AG10803 (cell line): ENCODE measurements at regions not wholly inside any gene's neighbourhood (a gene's known extent, or its start where the extent isn't known, plus 50 kb on each side); places are given as distances from the start of the nearest gene placed in this dataset.

Experiments
- DNase-seq: peaks from one replicate; pipeline ENCODE4 v3.0.0; 2010; ENCODE audit warnings: low read depth
- H3K4me3 ChIP-seq: 2 replicates; pipeline ENCODE4 v1.5.1; 2011; ENCODE audit warnings: mild to moderate bottlenecking, low read length, control low read depth
- TF ChIP-seq, protein P1 (sequence below): conservative IDR thresholded peaks from 2 replicates; pipeline ENCODE4 v1.5.1; 2011; ENCODE audit warnings: mild to moderate bottlenecking, low read length, control low read depth, inconsistent platforms

GRCh38 chr18:55123361-55123760, 164.1 kb upstream of the CCDC68 start:
- DNase-seq, result no peak
- H3K4me3 ChIP-seq, result no peak overlapping the region
- TF ChIP-seq, protein P1, sequence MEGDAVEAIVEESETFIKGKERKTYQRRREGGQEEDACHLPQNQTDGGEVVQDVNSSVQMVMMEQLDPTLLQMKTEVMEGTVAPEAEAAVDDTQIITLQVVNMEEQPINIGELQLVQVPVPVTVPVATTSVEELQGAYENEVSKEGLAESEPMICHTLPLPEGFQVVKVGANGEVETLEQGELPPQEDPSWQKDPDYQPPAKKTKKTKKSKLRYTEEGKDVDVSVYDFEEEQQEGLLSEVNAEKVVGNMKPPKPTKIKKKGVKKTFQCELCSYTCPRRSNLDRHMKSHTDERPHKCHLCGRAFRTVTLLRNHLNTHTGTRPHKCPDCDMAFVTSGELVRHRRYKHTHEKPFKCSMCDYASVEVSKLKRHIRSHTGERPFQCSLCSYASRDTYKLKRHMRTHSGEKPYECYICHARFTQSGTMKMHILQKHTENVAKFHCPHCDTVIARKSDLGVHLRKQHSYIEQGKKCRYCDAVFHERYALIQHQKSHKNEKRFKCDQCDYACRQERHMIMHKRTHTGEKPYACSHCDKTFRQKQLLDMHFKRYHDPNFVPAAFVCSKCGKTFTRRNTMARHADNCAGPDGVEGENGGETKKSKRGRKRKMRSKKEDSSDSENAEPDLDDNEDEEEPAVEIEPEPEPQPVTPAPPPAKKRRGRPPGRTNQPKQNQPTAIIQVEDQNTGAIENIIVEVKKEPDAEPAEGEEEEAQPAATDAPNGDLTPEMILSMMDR, result no peak

- TF ChIP-seq, protein P1, result no peak
- no peak overlapping the region for H3K4me3 ChIP-seq
- DNase-seq, result no peak
These were observed 162.3 kb upstream of the CCDC68 start for GRCh38 chr18:55121397-55122170.

GRCh38 chr18:55120896-55121295, 161.6 kb upstream of the CCDC68 start:
- peak; percentile 25 for DNase-seq
- TF ChIP-seq, protein P1, result no peak
- H3K4me3 ChIP-seq, result no peak overlapping the region

DNA sequence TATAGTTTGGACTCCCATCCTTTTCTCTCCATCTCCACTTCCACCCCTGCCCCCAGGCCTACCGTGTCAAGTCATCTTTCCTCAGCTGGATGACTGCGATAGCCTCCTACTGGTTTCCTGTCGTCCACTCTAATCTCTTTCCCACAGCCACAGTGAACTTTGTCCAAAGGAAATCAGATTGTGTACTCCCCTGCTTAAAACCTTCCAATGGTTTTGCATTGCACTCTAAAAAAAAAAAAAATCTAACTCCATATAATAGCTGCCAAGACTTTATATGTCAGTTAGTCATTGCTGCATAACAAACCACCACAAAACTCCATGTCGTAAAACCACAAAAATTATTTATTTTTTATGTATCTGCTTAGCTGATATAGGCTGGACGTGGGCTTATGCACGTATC, 160.2 kb upstream of the CCDC68 start:
- TF ChIP-seq, protein P1, result no peak
- DNase-seq, result no peak
- no peak overlapping the region for H3K4me3 ChIP-seq

DNA sequence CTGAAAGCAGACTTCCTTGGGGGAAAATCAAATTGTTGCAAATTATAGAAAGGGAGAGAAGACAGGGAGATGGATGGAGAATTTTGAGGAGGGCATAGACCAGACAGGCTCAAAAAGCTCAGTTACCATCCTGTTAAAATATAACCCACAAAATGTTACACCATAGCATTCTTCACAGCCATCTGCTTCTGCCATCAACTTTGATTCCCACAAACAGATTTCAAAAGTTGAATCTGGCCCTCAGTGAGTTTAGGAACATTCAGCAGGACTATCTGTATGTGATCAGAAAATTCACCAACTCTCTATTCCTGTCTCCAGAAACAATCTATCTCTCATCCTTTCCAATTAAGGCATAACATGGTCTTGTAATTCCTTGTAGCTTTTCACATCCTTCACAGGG, 159.8 kb upstream of the CCDC68 start:
- TF ChIP-seq, protein P1, result no peak

GRCh38 chr18:55116863-55117262, 157.6 kb upstream of the CCDC68 start:
- H3K4me3 ChIP-seq, result no peak overlapping the region
- TF ChIP-seq, protein P1, result no peak
- peak; percentile 80 for DNase-seq

More for the DNA sequence above, 159.8 kb upstream of the CCDC68 start:
- DNase-seq, result peak; percentile 25
- no peak overlapping the region for H3K4me3 ChIP-seq

DNA sequence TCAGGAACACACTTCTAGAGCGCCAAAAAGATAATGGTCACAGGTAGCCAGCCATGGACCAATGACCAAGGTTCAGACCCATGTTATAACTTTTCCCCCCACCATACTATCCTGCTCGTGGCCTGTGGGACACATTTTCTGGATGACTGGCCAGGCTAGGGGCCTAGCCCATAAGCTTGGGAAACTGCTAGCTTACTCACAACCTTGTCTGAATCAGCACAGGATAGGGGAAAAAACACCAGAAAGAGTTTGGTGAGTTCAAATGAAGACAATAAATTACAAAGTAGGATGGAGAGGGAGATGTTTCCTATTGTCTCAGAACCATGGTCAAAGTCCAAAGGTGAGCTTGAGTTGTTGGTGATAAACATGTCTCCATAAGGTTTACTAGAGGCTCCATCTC, 156.3 kb upstream of the CCDC68 start:
- no peak for DNase-seq
- TF ChIP-seq, protein P1, result no peak
- no peak overlapping the region for H3K4me3 ChIP-seq
